ENCODE measurements at regions not wholly inside any gene's neighbourhood (a gene's known extent, or its start where the extent isn't known, plus 50 kb on each side); places are given as distances from the start of the nearest gene placed in this dataset.

DNA sequence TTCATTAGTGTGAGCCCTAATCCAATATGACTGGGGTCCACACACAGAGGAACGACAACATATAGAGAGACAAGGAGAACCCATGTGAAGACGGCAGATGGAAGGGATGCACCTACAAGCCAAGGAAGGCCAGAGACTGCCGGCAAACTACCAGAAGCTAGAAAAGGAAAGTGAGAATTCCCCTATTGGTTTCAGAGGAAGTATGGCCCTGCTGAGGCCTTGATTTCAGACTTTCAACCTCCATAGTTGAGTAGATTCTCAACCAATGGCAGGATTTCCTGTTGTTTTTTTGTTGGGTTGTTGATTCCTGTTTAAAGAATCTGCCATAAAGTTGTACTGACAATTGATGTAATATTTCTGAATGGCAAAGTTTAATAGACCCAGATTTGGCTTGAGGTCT lies 241.5 kb downstream of the SATB2 start:
- H3K36me3 Mint-ChIP-seq, result peaks cover 14% of the 10 kb centered on the region; the same call in 1 of the 2 replicates
- no peaks in the 10 kb centered on the region for H3K4me1 Mint-ChIP-seq
- ChIA-PET CTCF (no interaction called here), POLR2A (no interaction called here)
- no peak overlapping the region for H3K4me3 Mint-ChIP-seq
- peak overlapping the region; percentile 4; the same call in 1 of the 2 replicates for H3K27ac Mint-ChIP-seq
- H3K9me3 Mint-ChIP-seq, result peaks cover 32% of the 10 kb centered on the region
- TF ChIP-seq ELF4 (CRISPR knock-in tag; IDR thresholded peaks at IDR 0.05; ENCODE audit: low read depth) (no peak), RORB (CRISPR knock-in tag; IDR thresholded peaks at IDR 0.05) (no peak), IRF2 (CRISPR knock-in tag; IDR thresholded peaks at IDR 0.05; ENCODE audit: borderline replicate concordance, low read depth) (no peak), RELA (CRISPR knock-in tag; IDR thresholded peaks at IDR 0.05; ENCODE audit: borderline replicate concordance) (no peak), ATF2 (CRISPR knock-in tag; IDR thresholded peaks at IDR 0.05; ENCODE audit: borderline replicate concordance, low read depth) (no peak), GTF2I (CRISPR knock-in tag; conservative IDR thresholded peaks at IDR 0.05) (no peak), ZNF423 (CRISPR knock-in tag; IDR thresholded peaks at IDR 0.05) (no peak), ESRRA (CRISPR knock-in tag; IDR thresholded peaks at IDR 0.05; ENCODE audit: borderline replicate concordance) (no peak), ZNF121 (CRISPR knock-in tag; IDR thresholded peaks at IDR 0.05) (no peak), ZNF263 (CRISPR knock-in tag; IDR thresholded peaks at IDR 0.05; ENCODE audit: low read depth) (no peak)
- TF ChIP-seq, protein P1, sequence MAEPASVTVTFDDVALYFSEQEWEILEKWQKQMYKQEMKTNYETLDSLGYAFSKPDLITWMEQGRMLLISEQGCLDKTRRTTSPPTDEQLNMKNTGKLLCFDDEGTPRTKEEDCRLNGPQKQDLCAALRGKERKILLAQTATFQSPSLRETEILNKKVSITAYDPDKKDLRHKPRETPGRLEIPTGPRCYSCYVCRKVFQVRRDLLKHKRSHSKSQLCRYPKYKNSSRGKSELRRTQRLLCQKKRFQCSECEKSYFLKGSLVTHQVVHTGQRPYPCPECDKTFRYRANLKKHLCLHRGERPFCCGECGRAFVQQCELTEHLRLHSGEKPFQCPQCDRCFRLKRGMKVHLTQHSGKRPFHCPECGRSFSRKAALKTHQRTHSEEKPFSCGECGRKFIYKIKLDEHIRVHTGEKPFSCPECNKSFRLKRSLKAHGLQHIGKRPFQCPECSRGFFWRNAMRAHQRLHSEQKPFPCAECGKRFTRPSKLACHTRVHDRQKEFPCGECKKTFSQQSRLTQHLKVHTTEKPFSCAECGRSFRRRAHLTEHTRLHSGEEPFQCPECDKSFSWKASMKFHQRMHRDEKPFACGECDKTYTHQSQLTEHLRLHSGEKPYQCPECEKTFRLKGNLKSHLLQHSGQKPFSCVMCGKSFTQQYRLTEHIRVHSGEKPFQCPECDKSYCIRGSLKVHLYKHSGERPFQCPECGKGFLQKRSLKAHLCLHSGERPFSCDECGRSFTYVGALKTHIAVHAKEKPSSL (CRISPR knock-in tag; conservative IDR thresholded peaks at IDR 0.05), result no peak
- TF ChIP-seq, protein P2, sequence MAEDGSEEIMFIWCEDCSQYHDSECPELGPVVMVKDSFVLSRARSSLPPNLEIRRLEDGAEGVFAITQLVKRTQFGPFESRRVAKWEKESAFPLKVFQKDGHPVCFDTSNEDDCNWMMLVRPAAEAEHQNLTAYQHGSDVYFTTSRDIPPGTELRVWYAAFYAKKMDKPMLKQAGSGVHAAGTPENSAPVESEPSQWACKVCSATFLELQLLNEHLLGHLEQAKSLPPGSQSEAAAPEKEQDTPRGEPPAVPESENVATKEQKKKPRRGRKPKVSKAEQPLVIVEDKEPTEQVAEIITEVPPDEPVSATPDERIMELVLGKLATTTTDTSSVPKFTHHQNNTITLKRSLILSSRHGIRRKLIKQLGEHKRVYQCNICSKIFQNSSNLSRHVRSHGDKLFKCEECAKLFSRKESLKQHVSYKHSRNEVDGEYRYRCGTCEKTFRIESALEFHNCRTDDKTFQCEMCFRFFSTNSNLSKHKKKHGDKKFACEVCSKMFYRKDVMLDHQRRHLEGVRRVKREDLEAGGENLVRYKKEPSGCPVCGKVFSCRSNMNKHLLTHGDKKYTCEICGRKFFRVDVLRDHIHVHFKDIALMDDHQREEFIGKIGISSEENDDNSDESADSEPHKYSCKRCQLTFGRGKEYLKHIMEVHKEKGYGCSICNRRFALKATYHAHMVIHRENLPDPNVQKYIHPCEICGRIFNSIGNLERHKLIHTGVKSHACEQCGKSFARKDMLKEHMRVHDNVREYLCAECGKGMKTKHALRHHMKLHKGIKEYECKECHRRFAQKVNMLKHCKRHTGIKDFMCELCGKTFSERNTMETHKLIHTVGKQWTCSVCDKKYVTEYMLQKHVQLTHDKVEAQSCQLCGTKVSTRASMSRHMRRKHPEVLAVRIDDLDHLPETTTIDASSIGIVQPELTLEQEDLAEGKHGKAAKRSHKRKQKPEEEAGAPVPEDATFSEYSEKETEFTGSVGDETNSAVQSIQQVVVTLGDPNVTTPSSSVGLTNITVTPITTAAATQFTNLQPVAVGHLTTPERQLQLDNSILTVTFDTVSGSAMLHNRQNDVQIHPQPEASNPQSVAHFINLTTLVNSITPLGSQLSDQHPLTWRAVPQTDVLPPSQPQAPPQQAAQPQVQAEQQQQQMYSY (CRISPR knock-in tag; IDR thresholded peaks at IDR 0.05), result no peak
- TF ChIP-seq, protein P3, sequence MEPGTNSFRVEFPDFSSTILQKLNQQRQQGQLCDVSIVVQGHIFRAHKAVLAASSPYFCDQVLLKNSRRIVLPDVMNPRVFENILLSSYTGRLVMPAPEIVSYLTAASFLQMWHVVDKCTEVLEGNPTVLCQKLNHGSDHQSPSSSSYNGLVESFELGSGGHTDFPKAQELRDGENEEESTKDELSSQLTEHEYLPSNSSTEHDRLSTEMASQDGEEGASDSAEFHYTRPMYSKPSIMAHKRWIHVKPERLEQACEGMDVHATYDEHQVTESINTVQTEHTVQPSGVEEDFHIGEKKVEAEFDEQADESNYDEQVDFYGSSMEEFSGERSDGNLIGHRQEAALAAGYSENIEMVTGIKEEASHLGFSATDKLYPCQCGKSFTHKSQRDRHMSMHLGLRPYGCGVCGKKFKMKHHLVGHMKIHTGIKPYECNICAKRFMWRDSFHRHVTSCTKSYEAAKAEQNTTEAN (CRISPR knock-in tag; IDR thresholded peaks at IDR 0.05), result no peak
- TF ChIP-seq, protein P4, sequence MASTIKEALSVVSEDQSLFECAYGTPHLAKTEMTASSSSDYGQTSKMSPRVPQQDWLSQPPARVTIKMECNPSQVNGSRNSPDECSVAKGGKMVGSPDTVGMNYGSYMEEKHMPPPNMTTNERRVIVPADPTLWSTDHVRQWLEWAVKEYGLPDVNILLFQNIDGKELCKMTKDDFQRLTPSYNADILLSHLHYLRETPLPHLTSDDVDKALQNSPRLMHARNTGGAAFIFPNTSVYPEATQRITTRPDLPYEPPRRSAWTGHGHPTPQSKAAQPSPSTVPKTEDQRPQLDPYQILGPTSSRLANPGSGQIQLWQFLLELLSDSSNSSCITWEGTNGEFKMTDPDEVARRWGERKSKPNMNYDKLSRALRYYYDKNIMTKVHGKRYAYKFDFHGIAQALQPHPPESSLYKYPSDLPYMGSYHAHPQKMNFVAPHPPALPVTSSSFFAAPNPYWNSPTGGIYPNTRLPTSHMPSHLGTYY (CRISPR knock-in tag; IDR thresholded peaks at IDR 0.05), result no peak
- DNase-seq (ENCODE audit: low spot score) (no peak), ATAC-seq (no peak)
- H3K27me3 Mint-ChIP-seq (ENCODE audit: low read depth), result no peaks in the 10 kb centered on the region

- DNase-seq (ENCODE audit: low spot score) (no peak), ATAC-seq (no peak)
- Mint-ChIP-seq H3K4me3 (no peak overlapping the region), H3K9me3 (peaks cover 16% of the 10 kb centered on the region), H3K27me3 (ENCODE audit: low read depth) (no peaks in the 10 kb centered on the region; the same call in 1 of the 2 replicates), H3K4me1 (peaks cover 8% of the 10 kb centered on the region; the same call in 1 of the 2 replicates), H3K27ac (no peak overlapping the region), H3K36me3 (peaks cover 2% of the 10 kb centered on the region; the same call in 1 of the 2 replicates)
- ChIA-PET CTCF (no interaction called here), POLR2A (no interaction called here)
- TF ChIP-seq NR3C1 (CRISPR knock-in tag; conservative IDR thresholded peaks at IDR 0.05; ENCODE audit: low read depth), result no peak
- TF ChIP-seq ARID4B (CRISPR knock-in tag; IDR thresholded peaks at IDR 0.05; ENCODE audit: borderline replicate concordance), result no peak
- TF ChIP-seq ATF1 (CRISPR knock-in tag; IDR thresholded peaks at IDR 0.05), result no peak
- no peak for TF ChIP-seq ZNF121 (CRISPR knock-in tag; IDR thresholded peaks at IDR 0.05)
- TF ChIP-seq ZBTB21 (CRISPR knock-in tag; IDR thresholded peaks at IDR 0.05; ENCODE audit: borderline replicate concordance), result no peak
- no peak for TF ChIP-seq ZSCAN18 (CRISPR knock-in tag; IDR thresholded peaks at IDR 0.05)
These were observed 250.7 kb downstream of the SATB2 start for GRCh38 chr2:199207011-199207410.

Data from WTC11 (cell line).